BLaER1 (cell line): ENCODE measurements at regions not wholly inside any gene's neighbourhood (a gene's known extent, or its start where the extent isn't known, plus 50 kb on each side); places are given as distances from the start of the nearest gene placed in this dataset.

Experiments
- H3K27ac ChIP-seq: shearing (Covaris generic); formaldehyde crosslinking; 2 replicates; pipeline ENCODE4 v1.8.1; 2022
- H3K27me3 ChIP-seq: shearing (Covaris generic); formaldehyde crosslinking; 2 replicates; pipeline ENCODE4 v1.8.1; 2022
- H3K36me3 ChIP-seq: shearing (Covaris generic); formaldehyde crosslinking; 2 replicates; pipeline ENCODE4 v1.8.1; 2022
- H3K4me1 ChIP-seq: shearing (Covaris generic); formaldehyde crosslinking; 2 replicates; pipeline ENCODE4 v1.8.1; 2022
- H3K4me2 ChIP-seq: shearing (Covaris generic); formaldehyde crosslinking; 2 replicates; pipeline ENCODE4 v1.8.1; 2022
- H3K4me3 ChIP-seq: shearing (Covaris generic); formaldehyde crosslinking; 2 replicates; pipeline ENCODE4 v1.8.1; 2022
- H3K9ac ChIP-seq: shearing (Covaris generic); formaldehyde crosslinking; 2 replicates; pipeline ENCODE4 v1.8.1; 2022
- H3K9me3 ChIP-seq: shearing (Covaris generic); formaldehyde crosslinking; 2 replicates; pipeline ENCODE4 v1.8.1; 2022
- H4K20me1 ChIP-seq: shearing (Covaris generic); formaldehyde crosslinking; 2 replicates; pipeline ENCODE4 v1.8.1; 2022
- Cebpa-rat ChIP-seq: shearing (Covaris generic); IDR thresholded peaks from 2 replicates; pipeline ENCODE4 v1.8.1; 2022

DNA sequence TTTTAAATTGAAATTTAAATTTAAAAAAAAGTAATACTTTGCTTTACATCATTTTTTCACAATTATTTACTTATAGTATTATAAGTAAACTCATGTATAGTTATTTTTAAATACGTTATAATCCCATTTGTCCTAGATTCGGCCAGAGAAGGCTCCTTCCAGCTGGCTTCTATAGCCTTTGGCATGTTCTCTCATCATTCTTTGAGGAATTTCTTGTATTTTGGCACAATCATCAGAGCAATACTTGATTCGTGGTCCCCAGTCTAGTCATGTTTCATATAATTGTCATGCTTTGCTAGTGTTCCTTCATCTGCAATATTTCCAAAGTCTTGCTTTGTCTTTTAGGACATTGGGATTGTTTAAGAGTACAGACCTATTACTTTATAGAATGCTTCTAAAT lies 1037.9 kb upstream of the AGA start:
- TF ChIP-seq Cebpa-rat: no peak
- Histone ChIP-seq H3K9ac (no peak overlapping the region), H3K4me2 (no peak overlapping the region), H3K27ac (no peak overlapping the region), H3K9me3 (no peaks in the 10 kb centered on the region), H3K4me3 (no peak overlapping the region), H4K20me1 (no peaks in the 10 kb centered on the region), H3K4me1 (no peaks in the 10 kb centered on the region), H3K36me3 (no peaks in the 10 kb centered on the region), H3K27me3 (no peaks in the 10 kb centered on the region)

GRCh38 chr4:178480881-178481280 lies 1038.6 kb upstream of the AGA start:
- H3K4me3 ChIP-seq: no peak overlapping the region
- H3K9ac ChIP-seq: no peak overlapping the region
- no peaks in the 10 kb centered on the region for H3K36me3 ChIP-seq
- no peaks in the 10 kb centered on the region for H3K9me3 ChIP-seq
- no peak overlapping the region for H3K4me2 ChIP-seq
- no peaks in the 10 kb centered on the region for H3K27me3 ChIP-seq
- H3K27ac ChIP-seq: no peak overlapping the region
- H4K20me1 ChIP-seq: no peaks in the 10 kb centered on the region
- TF ChIP-seq Cebpa-rat: no peak
- H3K4me1 ChIP-seq: no peaks in the 10 kb centered on the region

- Histone ChIP-seq H3K36me3 (no peaks in the 10 kb centered on the region), H3K9me3 (no peaks in the 10 kb centered on the region), H3K4me1 (no peaks in the 10 kb centered on the region), H3K27me3 (no peaks in the 10 kb centered on the region), H3K4me3 (no peak overlapping the region), H4K20me1 (no peaks in the 10 kb centered on the region), H3K4me2 (no peak overlapping the region), H3K27ac (no peak overlapping the region), H3K9ac (no peak overlapping the region)
- TF ChIP-seq Cebpa-rat: no peak
Measured at GRCh38 chr4:178481564-178481963, 1039.3 kb upstream of the AGA start.

- Histone ChIP-seq H3K9ac (no peak overlapping the region), H3K4me2 (no peak overlapping the region), H4K20me1 (no peaks in the 10 kb centered on the region), H3K4me3 (no peak overlapping the region), H3K36me3 (no peaks in the 10 kb centered on the region), H3K9me3 (no peaks in the 10 kb centered on the region), H3K27me3 (no peaks in the 10 kb centered on the region), H3K27ac (no peak overlapping the region), H3K4me1 (no peaks in the 10 kb centered on the region)
- no peak for TF ChIP-seq Cebpa-rat
Measured at GRCh38 chr4:178523038-178523437, 1080.8 kb upstream of the AGA start.

- no peaks in the 10 kb centered on the region for H4K20me1 ChIP-seq
- H3K9me3 ChIP-seq: no peaks in the 10 kb centered on the region
- H3K27me3 ChIP-seq: no peaks in the 10 kb centered on the region
- no peaks in the 10 kb centered on the region for H3K36me3 ChIP-seq
- no peak for TF ChIP-seq Cebpa-rat
- no peak overlapping the region for H3K27ac ChIP-seq
- H3K4me2 ChIP-seq: no peak overlapping the region
- no peak overlapping the region for H3K4me3 ChIP-seq
- H3K4me1 ChIP-seq: no peaks in the 10 kb centered on the region
- H3K9ac ChIP-seq: no peak overlapping the region
Measured at GRCh38 chr4:178535939-178536579, 1093.8 kb upstream of the AGA start.

DNA sequence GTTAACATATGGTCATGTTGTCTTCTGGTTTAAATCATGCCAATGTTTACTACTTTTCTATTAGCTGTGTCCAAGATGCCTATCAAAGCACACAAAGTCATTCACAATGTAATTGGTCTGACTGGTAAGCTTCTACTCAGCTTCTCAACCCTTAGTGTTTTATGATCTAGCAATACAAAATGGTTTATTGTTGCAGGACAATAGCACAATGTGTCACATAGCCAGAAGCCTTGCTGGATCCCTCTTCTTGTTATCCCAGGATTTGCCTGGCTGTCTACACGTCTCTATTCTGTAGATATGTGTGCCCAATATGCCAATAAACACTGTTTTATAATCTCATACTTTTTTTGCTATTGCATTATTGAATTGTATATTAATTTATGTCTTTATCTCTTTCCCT lies 1111.0 kb upstream of the AGA start:
- no peak overlapping the region for H3K4me3 ChIP-seq
- no peak for TF ChIP-seq Cebpa-rat
- H3K27me3 ChIP-seq: no peaks in the 10 kb centered on the region

GRCh38 chr4:178554352-178554751 lies 1112.1 kb upstream of the AGA start:
- Histone ChIP-seq H3K27ac (no peak overlapping the region), H3K9me3 (no peaks in the 10 kb centered on the region), H3K4me3 (no peak overlapping the region), H4K20me1 (no peaks in the 10 kb centered on the region), H3K36me3 (no peaks in the 10 kb centered on the region), H3K4me2 (no peak overlapping the region), H3K9ac (no peak overlapping the region), H3K4me1 (no peaks in the 10 kb centered on the region), H3K27me3 (no peaks in the 10 kb centered on the region)
- no peak for TF ChIP-seq Cebpa-rat

More for the DNA sequence above, 1111.0 kb upstream of the AGA start:
- no peak overlapping the region for H3K9ac ChIP-seq
- H3K4me1 ChIP-seq: no peaks in the 10 kb centered on the region
- H4K20me1 ChIP-seq: no peaks in the 10 kb centered on the region
- H3K9me3 ChIP-seq: no peaks in the 10 kb centered on the region
- H3K4me2 ChIP-seq: no peak overlapping the region
- H3K27ac ChIP-seq: no peak overlapping the region
- H3K36me3 ChIP-seq: no peaks in the 10 kb centered on the region

- Histone ChIP-seq H3K4me1 (no peaks in the 10 kb centered on the region), H3K27me3 (no peaks in the 10 kb centered on the region), H4K20me1 (no peaks in the 10 kb centered on the region), H3K9me3 (no peaks in the 10 kb centered on the region), H3K4me2 (no peak overlapping the region), H3K36me3 (no peaks in the 10 kb centered on the region), H3K9ac (no peak overlapping the region), H3K4me3 (no peak overlapping the region), H3K27ac (no peak overlapping the region)
- TF ChIP-seq Cebpa-rat: no peak
Measured at GRCh38 chr4:178556796-178557195, 1114.6 kb upstream of the AGA start.

DNA sequence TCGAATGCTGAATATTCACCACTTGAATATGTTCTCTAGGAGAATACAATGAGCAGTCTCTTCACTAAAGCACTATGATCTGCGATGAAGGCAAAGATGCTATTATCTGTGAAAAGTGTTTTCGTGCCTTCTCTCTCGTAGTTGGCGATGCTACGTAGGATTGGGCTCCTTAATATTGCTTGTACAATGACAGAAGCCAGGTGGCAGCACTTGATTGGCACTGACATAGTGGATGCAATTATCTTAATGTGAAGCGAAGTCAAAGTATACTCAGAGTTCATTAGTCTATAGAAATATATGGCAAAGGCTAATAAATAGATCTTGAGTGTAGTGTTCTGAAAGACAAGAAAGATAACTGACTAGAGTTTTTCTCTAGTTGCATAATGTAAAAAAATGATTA lies 1135.7 kb upstream of the AGA start:
- H3K4me2 ChIP-seq: no peak overlapping the region
- no peaks in the 10 kb centered on the region for H3K27me3 ChIP-seq
- no peak overlapping the region for H3K27ac ChIP-seq
- no peak overlapping the region for H3K4me3 ChIP-seq
- TF ChIP-seq Cebpa-rat: no peak
- no peaks in the 10 kb centered on the region for H3K4me1 ChIP-seq
- no peaks in the 10 kb centered on the region for H3K36me3 ChIP-seq
- H4K20me1 ChIP-seq: no peaks in the 10 kb centered on the region
- H3K9me3 ChIP-seq: no peaks in the 10 kb centered on the region
- no peak overlapping the region for H3K9ac ChIP-seq

DNA sequence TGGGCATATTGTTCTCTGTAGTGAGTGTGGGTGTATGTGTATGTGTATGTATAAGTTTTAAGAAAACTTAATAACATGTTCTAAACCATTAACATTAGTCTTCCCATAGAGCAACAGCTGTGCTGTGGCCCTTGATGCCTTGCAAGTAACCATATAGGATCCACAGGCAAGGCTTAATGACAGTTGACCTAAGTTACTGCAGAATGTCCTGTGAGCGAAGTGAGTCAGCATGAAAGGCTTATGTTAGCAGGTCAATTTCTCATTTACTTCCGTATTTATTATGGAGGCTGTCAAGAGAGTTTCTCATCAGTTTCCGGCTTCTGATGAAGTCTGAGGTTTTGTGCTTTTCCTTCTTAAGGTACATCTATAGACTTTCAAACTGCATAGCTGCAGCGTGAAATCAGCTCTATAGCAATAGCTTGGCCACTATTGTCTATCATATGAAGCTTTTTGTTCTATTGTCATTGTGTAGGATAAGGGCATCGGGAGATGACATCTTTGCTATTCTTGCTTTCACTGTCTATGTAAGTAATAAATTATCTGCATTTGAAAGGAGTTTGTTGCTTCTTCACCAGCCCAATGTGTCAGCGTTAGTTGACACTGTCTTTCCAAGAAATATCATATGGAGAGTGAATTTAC lies 1153.4 kb upstream of the AGA start:
- no peak overlapping the region for H3K4me2 ChIP-seq
- H3K4me1 ChIP-seq: no peaks in the 10 kb centered on the region
- no peak overlapping the region for H3K27ac ChIP-seq
- no peaks in the 10 kb centered on the region for H3K27me3 ChIP-seq
- no peaks in the 10 kb centered on the region for H3K36me3 ChIP-seq
- TF ChIP-seq Cebpa-rat: no peak
- no peaks in the 10 kb centered on the region for H4K20me1 ChIP-seq
- H3K9ac ChIP-seq: no peak overlapping the region
- H3K9me3 ChIP-seq: no peaks in the 10 kb centered on the region
- no peak overlapping the region for H3K4me3 ChIP-seq

DNA sequence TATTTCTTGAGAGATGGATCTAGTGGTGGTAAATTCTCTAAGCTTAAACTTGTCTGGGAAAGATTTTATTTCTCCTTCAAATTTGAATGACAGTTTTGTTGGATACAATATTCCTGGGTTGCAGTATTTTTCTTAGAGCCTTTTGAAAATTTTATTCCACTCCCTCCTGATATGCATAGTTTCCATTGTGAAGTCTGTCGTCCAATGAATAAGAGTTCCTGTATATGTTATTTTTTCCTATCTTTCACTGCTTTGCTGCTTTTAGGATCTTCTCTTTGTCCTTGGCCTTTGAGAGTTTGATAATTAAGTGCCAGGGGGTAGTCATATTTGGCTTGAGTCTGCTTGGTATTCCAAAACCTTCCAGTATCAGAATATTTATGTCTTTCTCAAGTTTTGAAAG lies 1156.4 kb upstream of the AGA start:
- Histone ChIP-seq H3K27ac (no peak overlapping the region), H3K27me3 (no peaks in the 10 kb centered on the region), H3K4me1 (no peaks in the 10 kb centered on the region), H3K4me2 (no peak overlapping the region), H3K9me3 (no peaks in the 10 kb centered on the region), H4K20me1 (no peaks in the 10 kb centered on the region), H3K36me3 (no peaks in the 10 kb centered on the region), H3K4me3 (no peak overlapping the region), H3K9ac (no peak overlapping the region)
- TF ChIP-seq Cebpa-rat: no peak
